Ishikawa (cell line): ENCODE measurements at regions not wholly inside any gene's neighbourhood (a gene's known extent, or its start where the extent isn't known, plus 50 kb on each side); places are given as distances from the start of the nearest gene placed in this dataset.

Experiments used
- CEBPB ChIP-seq: IDR thresholded peaks from 2 replicates; pipeline ENCODE4 v1.6.1; 2012
- CREB1 ChIP-seq: IDR thresholded peaks from 2 replicates; pipeline ENCODE4 v1.6.1; 2012; ENCODE audit warnings: low read depth
- EGR1 ChIP-seq: IDR thresholded peaks from 2 replicates; pipeline ENCODE4 v1.6.1; 2012
- EP300 ChIP-seq: IDR thresholded peaks from 2 replicates; pipeline ENCODE4 v1.6.1; 2012; ENCODE audit warnings: borderline replicate concordance
- FOXM1 ChIP-seq: IDR thresholded peaks from 2 replicates; pipeline ENCODE4 v1.6.1; 2012; ENCODE audit warnings: low read depth, borderline replicate concordance
- MAX ChIP-seq: IDR thresholded peaks from 2 replicates; pipeline ENCODE4 v1.6.1; 2012
- NFIC ChIP-seq: IDR thresholded peaks from 2 replicates; pipeline ENCODE4 v1.6.1; 2012
- RAD21 ChIP-seq: IDR thresholded peaks from 2 replicates; pipeline ENCODE4 v1.6.1; 2012; ENCODE audit warnings: low read depth
- REST ChIP-seq: IDR thresholded peaks from 2 replicates; pipeline ENCODE4 v1.6.1; 2012; ENCODE audit warnings: low read depth, mild to moderate bottlenecking
- TAF1 ChIP-seq: IDR thresholded peaks from 2 replicates; pipeline ENCODE4 v1.6.1; 2012; ENCODE audit warnings: low read depth, mild to moderate bottlenecking
- TCF12 ChIP-seq: IDR thresholded peaks from 2 replicates; pipeline ENCODE4 v1.6.1; 2012; ENCODE audit warnings: low read depth
- TEAD4 ChIP-seq: IDR thresholded peaks from 2 replicates; pipeline ENCODE4 v1.6.1; 2012
- USF1 ChIP-seq: IDR thresholded peaks from 2 replicates; pipeline ENCODE4 v1.6.1; 2012
- YY1 ChIP-seq: IDR thresholded peaks from 2 replicates; pipeline ENCODE4 v1.6.1; 2012; ENCODE audit warnings: low read depth
- ZBTB7A ChIP-seq: IDR thresholded peaks from 2 replicates; pipeline ENCODE4 v1.6.1; 2012; ENCODE audit warnings: low read depth

- no peak for TF ChIP-seq TAF1
- no peak for TF ChIP-seq NFIC
- no peak for TF ChIP-seq ZBTB7A
- TF ChIP-seq TCF12, result no peak
- TF ChIP-seq REST, result no peak
- no peak for TF ChIP-seq YY1
- TF ChIP-seq TEAD4, result no peak
- no peak for TF ChIP-seq USF1
- TF ChIP-seq EP300, result no peak
- no peak for TF ChIP-seq FOXM1
- TF ChIP-seq EGR1, result no peak
- no peak for TF ChIP-seq RAD21
- no peak for TF ChIP-seq CREB1
- TF ChIP-seq MAX, result no peak
- TF ChIP-seq CEBPB, result no peak
These were observed 192.8 kb downstream of the MAD2L1 start for GRCh38 chr4:119873794-119874325.

- TF ChIP-seq REST (no peak), NFIC (no peak), TAF1 (no peak), EGR1 (no peak), ZBTB7A (no peak)
These were observed 193.5 kb downstream of the MAD2L1 start for GRCh38 chr4:119873132-119873531.

- TF ChIP-seq RAD21 (no peak), YY1 (no peak), TCF12 (no peak), EP300 (no peak), FOXM1 (no peak), ZBTB7A (no peak), TAF1 (no peak), CREB1 (no peak), CEBPB (no peak)
These were observed 194.2 kb downstream of the MAD2L1 start for GRCh38 chr4:119872371-119873016.

- TF ChIP-seq ZBTB7A (no peak), TEAD4 (no peak), EGR1 (no peak), RAD21 (no peak), CEBPB (no peak), YY1 (no peak), TCF12 (no peak), TAF1 (no peak), REST (no peak), CREB1 (no peak), MAX (no peak), NFIC (no peak), USF1 (no peak), FOXM1 (no peak), EP300 (no peak)
These were observed 195.8 kb downstream of the MAD2L1 start for GRCh38 chr4:119870856-119871255.
